ENCODE measurements at regions not wholly inside any gene's neighbourhood (a gene's known extent, or its start where the extent isn't known, plus 50 kb on each side); places are given as distances from the start of the nearest gene placed in this dataset.

DNA sequence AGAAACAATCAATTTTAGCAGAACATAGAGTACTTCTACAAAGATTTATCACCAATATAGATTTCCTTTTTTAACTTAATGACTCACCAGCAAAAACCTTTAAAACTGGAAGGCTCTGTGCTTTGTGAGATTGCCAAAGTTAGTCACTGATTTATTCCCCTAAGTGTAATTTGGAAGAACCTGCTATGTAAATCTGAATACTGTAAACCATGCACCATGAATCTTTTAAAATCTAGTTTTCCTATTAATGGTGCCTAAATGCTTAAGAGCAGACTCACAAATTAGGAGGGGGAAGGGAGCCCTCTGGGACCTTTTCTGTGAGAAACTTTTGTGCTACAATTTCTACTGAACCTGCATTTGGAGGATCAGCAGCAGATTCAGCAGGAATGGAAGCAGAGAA is 57.8 kb upstream of the PNRC1 start:
- no peaks in the 10 kb centered on the region for H3K27me3 ChIP-seq (ENCODE audit: control insufficient read depth, insufficient read depth, low read length)
- H3K36me3 ChIP-seq (ENCODE audit: control insufficient read depth, insufficient read depth, low read length) = no peaks in the 10 kb centered on the region
- FAIRE-seq = no peak
- TF ChIP-seq, protein P1, sequence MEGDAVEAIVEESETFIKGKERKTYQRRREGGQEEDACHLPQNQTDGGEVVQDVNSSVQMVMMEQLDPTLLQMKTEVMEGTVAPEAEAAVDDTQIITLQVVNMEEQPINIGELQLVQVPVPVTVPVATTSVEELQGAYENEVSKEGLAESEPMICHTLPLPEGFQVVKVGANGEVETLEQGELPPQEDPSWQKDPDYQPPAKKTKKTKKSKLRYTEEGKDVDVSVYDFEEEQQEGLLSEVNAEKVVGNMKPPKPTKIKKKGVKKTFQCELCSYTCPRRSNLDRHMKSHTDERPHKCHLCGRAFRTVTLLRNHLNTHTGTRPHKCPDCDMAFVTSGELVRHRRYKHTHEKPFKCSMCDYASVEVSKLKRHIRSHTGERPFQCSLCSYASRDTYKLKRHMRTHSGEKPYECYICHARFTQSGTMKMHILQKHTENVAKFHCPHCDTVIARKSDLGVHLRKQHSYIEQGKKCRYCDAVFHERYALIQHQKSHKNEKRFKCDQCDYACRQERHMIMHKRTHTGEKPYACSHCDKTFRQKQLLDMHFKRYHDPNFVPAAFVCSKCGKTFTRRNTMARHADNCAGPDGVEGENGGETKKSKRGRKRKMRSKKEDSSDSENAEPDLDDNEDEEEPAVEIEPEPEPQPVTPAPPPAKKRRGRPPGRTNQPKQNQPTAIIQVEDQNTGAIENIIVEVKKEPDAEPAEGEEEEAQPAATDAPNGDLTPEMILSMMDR (IDR thresholded peaks at IDR 0.05; ENCODE audit: insufficient read depth, low read length, severe bottlenecking) = no peak
- peak; percentile 68 for DNase-seq (ENCODE audit: low read depth)
- H3K4me3 ChIP-seq (ENCODE audit: low read depth, low read length) = no peak overlapping the region

DNA sequence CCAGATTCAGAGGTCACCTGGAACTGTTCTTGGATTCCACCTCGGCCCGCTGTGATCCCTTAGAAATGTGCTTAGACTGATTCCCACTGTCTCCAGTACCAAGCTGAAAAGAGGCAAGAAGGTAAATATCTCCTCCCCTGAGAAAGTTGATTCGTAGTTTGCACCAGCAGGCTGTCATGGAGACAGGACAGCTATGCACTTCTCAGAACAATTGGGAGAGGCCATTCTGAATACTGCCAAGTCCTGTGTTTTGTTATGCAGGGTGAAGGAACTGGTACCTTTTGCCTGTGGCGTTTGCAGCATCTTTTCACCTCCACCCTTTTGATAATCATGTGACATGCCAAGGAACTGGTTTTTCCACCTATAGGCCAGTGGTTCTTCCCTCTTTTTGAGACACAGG is 58.2 kb upstream of the RNGTT start:
- Histone ChIP-seq H3K27me3 (ENCODE audit: control insufficient read depth, insufficient read depth, low read length) (no peaks in the 10 kb centered on the region), H3K36me3 (ENCODE audit: control insufficient read depth, insufficient read depth, low read length) (no peaks in the 10 kb centered on the region), H3K4me3 (ENCODE audit: low read depth, low read length) (no peak overlapping the region)
- TF ChIP-seq, protein P1 (IDR thresholded peaks at IDR 0.05; ENCODE audit: insufficient read depth, low read length, severe bottlenecking) = no peak
- FAIRE-seq (no peak), DNase-seq (ENCODE audit: low read depth) (peak; percentile 53)

DNA sequence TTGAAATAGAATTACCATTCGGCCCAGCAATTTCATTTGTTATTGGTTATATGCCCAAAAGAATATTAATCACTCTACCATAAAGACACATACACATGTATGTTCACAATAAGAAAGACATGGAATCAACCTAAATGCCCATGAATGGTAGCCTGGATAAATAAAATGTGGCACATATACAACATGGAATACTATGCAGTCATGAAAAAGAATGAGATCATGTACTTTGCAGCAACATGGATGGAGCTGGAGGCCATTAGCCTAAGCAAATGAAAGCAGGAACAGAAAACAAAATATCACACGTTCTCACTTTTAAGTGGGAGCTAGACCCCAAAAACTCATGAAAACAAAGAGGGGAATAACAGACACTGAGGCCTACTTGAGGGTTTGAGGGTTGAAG is 52.6 kb upstream of the RNGTT start:
- TF ChIP-seq, protein P1 (IDR thresholded peaks at IDR 0.05; ENCODE audit: insufficient read depth, low read length, severe bottlenecking) = no peak
- no peak for FAIRE-seq
- Histone ChIP-seq H3K27me3 (ENCODE audit: control insufficient read depth, insufficient read depth, low read length) (no peaks in the 10 kb centered on the region), H3K36me3 (ENCODE audit: control insufficient read depth, insufficient read depth, low read length) (no peaks in the 10 kb centered on the region), H3K4me3 (ENCODE audit: low read depth, low read length) (no peak overlapping the region)
- DNase-seq (ENCODE audit: low read depth) = no peak

DNA sequence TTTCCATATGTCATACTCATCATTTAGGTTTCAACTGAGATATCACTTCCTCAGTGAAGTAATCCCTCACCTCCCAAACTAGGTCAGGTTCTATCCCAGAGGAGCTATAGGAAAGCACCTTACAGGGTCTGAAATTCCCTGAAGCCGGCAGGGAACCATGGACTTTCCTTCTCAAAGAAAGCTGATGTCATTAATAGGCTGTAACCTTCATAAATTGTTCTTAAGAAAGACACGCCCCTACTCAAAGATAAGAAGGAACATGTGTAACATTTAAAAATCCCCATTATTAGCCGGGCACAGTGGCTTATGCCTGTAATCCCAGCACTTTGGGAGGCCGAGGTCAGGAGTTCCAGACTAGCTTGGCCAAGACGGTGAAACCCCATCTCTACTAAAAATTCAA is 50.0 kb upstream of the RNGTT start:
- FAIRE-seq = no peak

More for the DNA sequence above, 50.0 kb upstream of the RNGTT start:
- DNase-seq (ENCODE audit: low read depth) = no peak
- H3K4me3 ChIP-seq (ENCODE audit: low read depth, low read length) = no peak overlapping the region
- H3K27me3 ChIP-seq (ENCODE audit: control insufficient read depth, insufficient read depth, low read length) = no peaks in the 10 kb centered on the region
- no peaks in the 10 kb centered on the region for H3K36me3 ChIP-seq (ENCODE audit: control insufficient read depth, insufficient read depth, low read length)
- TF ChIP-seq, protein P1 (IDR thresholded peaks at IDR 0.05; ENCODE audit: insufficient read depth, low read length, severe bottlenecking) = no peak
